Activated CD8-positive, alpha-beta memory T cell treated with anti-CD3 and anti-CD28 coated beads for 1 hour (primary cell): ENCODE measurements at regions not wholly inside any gene's neighbourhood (a gene's known extent, or its start where the extent isn't known, plus 50 kb on each side); places are given as distances from the start of the nearest gene placed in this dataset.

Experiments
- DNase-seq, 2 donors: peaks; one replicate each; pipeline ENCODE4 v3.0.0-alpha.2; 2020; ENCODE audit warnings: low read depth in 1 of 2; ENCODE audit errors: extremely low read depth in 1 of 2

- DNase-seq, result no peak
Observed at GRCh38 chr18:45413180-45413836, 202.0 kb upstream of the SLC14A2 start.

- no peak for DNase-seq
Observed at GRCh38 chr18:45415614-45416013, 199.7 kb upstream of the SLC14A2 start.

- no peak for DNase-seq
Observed at GRCh38 chr18:45416168-45416567, 199.1 kb upstream of the SLC14A2 start.

GRCh38 chr18:45417392-45417791 is 197.9 kb upstream of the SLC14A2 start:
- DNase-seq, result no peak

- DNase-seq, result no peak
Observed at GRCh38 chr18:45423659-45424058, 191.6 kb upstream of the SLC14A2 start.

GRCh38 chr18:45430041-45430440 is 185.2 kb upstream of the SLC14A2 start:
- no peak for DNase-seq

- no peak for DNase-seq
Observed at GRCh38 chr18:45435810-45436209, 179.5 kb upstream of the SLC14A2 start.

- DNase-seq, result no peak
Observed at GRCh38 chr18:45437366-45437765, 177.9 kb upstream of the SLC14A2 start.

- DNase-seq, result no peak
Observed at GRCh38 chr18:45439851-45440645, 175.2 kb upstream of the SLC14A2 start.

GRCh38 chr18:45441110-45441847 is 174.0 kb upstream of the SLC14A2 start:
- no peak for DNase-seq

- DNase-seq, result no peak
Observed at GRCh38 chr18:45444040-45444439, 171.2 kb upstream of the SLC14A2 start.

GRCh38 chr18:45447355-45448265 is 167.7 kb upstream of the SLC14A2 start:
- no peak for DNase-seq

GRCh38 chr18:45448871-45449270 is 166.4 kb upstream of the SLC14A2 start:
- no peak for DNase-seq

GRCh38 chr18:45449418-45450227 is 165.7 kb upstream of the SLC14A2 start:
- DNase-seq, result no peak

- no peak for DNase-seq
Observed at GRCh38 chr18:45456090-45457021, 158.9 kb upstream of the SLC14A2 start.

GRCh38 chr18:45458033-45458432 is 157.2 kb upstream of the SLC14A2 start:
- no peak for DNase-seq

- DNase-seq, result no peak
Observed at GRCh38 chr18:45462179-45462578, 153.1 kb upstream of the SLC14A2 start.

GRCh38 chr18:45463451-45463850 is 151.8 kb upstream of the SLC14A2 start:
- no peak for DNase-seq

- DNase-seq, result no peak
Observed at GRCh38 chr18:45464619-45465018, 150.7 kb upstream of the SLC14A2 start.
